ENCODE measurements at regions not wholly inside any gene's neighbourhood (a gene's known extent, or its start where the extent isn't known, plus 50 kb on each side); places are given as distances from the start of the nearest gene placed in this dataset.
"Not testable (repeated sequence)": the region's sequence is repeated elsewhere in the genome, so short reads cannot be mapped to it uniquely, and the experiment has no call there.

- ATAC-seq = peak; percentile 44 to 61
These were observed 68.4 kb upstream of the SSBP3 start for GRCh38 chr1:54474310-54475251.

- no peak for ATAC-seq
These were observed 65.4 kb upstream of the SSBP3 start for GRCh38 chr1:54471588-54471987.

GRCh38 chr1:54469444-54469843 is 63.2 kb upstream of the SSBP3 start:
- not testable (repeated sequence) for ATAC-seq

GRCh38 chr1:54468288-54469084 is 62.3 kb upstream of the SSBP3 start:
- ATAC-seq = not testable (repeated sequence)

DNA sequence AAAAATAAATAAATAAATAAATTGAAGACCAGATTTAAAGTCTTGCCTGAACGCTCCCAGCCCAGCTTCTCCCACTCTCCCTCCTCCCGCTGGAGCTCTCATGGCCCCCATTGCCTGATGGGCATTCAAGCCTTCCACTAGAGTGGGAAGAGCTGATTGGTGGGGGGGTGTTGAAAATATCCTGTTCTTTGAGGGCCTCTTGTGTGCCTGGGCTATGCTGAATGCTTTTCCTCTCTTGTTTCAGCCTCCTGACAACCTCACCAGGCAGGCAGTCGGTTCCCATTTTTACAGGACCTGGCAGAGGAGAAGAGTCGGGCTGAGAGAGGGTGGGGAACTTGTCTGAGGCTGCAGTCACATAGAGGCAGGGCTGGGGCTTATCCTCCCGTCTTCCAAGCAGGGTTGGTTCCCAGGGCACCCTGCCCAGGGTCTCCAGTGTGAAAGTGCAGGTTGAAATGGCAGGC is 59.2 kb upstream of the SSBP3 start:
- no peak for ATAC-seq

- ATAC-seq = no peak
These were observed 58.4 kb upstream of the SSBP3 start for GRCh38 chr1:54464477-54465146.

DNA sequence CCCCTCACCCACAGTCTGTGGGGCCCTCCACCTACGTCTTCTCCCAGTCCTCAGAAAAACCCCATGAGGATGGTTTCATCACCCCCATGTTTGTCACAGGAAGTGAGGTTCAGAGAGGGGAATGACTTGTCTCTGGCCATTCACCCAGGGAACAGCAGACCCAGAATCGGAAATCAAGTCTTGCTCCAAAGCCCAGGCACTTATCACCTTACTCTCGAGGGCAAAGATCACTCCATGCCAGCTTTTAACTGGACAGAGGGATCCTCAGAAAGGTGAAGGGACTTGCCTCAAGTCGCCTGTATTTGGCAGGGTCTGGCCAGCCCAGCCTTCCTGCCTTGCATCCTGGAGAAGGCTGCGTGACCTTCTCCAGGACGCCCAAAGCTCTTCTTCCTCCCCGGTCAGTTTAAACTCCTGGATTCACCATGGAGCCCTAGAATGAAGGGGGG is 57.9 kb upstream of the SSBP3 start:
- ATAC-seq = no peak

GRCh38 chr1:54463259-54464030 is 57.3 kb upstream of the SSBP3 start:
- no peak for ATAC-seq

DNA sequence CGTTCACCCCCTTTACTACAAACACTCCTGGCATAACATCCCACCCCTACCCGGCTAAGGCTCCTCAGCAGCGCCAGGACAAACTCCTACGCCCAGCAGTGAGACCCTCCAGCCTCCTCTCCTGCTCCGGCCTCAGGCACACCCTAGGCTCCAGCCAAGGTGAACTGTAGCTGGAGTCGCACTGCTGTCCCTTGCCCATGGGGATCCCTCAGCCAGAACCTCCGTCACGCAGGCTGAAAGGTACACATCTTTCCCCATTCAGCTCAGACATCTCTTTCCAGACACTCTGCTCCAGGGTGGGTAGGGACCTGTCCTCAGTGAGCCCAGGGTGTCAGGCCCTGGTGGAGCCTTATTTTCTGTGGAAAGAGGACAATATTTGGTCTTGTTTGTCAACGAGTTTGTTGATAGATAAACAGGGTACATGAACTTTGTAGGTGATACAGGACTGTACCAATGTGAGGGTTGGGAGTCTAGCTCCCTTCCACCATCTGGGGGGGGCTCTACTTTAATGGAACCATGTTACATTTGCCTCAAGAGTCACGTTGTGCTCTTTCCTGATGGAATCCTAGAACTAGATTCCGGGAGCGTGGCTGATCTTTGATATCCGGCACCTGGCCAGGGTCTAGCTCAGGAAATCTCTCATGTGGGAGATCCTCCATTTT is 56.5 kb upstream of the SSBP3 start:
- no peak for ATAC-seq

DNA sequence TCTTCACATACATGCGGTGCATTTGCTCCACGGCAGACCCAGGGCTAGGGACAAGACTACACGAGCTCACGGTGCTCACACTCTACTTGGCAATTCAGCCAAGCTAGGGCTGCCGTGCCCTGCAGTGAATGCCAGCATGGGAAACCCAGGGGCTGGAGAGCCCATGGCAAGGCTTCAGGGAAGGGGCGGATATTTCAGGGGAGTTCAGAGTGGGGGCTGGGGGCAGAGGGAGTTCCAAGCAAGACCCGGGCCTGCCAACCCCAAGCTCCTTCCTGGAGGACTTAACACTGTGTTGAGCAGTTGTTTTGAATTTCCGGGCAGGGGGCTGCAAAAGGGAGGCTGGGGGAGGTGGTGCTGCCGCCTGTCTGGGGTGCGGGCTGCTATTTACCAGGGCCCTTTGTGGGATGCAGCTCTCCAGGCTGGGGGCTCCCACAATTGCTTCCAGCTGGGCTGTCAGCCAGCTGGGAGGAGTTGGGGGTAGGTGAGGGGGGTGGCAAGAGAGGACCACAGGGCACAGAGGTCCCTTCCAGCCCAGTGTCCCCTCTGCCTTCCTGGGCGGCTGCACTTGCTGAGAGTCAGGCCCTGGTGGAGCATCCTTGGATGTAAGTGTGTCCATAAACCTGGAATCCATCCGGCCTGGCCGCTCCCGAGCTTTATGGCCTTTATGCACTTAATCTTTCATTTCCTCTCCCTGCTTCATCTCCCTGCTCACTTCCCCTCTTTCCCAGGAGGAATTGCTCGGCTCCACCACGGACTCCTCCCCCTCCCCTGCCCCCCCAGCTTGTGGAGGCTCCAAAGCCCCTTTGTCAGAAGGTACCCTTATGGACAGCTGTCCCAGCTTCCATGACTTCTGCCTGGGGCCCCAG is 55.8 kb upstream of the SSBP3 start:
- ATAC-seq = no peak

DNA sequence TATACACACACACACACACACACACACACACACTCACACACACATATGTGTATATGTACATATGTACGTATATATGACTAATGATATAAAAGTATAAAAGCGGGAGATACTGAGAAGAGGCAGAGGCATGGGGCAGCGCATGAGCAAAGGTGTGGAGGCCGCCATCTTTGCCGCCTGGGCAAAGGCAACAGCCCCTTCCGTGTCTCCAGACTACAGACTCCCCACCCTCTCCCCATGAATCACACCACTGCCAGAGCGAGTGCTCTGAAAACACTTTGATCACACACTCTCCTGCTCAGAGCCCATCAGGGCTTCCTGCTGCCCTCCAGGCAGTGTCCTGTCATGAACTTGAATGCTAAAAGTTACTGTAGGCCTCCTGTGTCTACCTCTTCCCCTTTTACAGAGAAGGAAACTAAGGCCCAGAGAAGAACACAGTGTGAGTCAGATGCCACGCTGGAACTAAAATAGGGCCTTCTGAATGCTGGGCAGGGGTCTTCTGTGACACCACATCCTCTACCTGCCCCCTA is 54.7 kb upstream of the SSBP3 start:
- ATAC-seq = no peak

GRCh38 chr1:54460351-54460750 is 54.2 kb upstream of the SSBP3 start:
- peak; percentile 33 to 37 for ATAC-seq

DNA sequence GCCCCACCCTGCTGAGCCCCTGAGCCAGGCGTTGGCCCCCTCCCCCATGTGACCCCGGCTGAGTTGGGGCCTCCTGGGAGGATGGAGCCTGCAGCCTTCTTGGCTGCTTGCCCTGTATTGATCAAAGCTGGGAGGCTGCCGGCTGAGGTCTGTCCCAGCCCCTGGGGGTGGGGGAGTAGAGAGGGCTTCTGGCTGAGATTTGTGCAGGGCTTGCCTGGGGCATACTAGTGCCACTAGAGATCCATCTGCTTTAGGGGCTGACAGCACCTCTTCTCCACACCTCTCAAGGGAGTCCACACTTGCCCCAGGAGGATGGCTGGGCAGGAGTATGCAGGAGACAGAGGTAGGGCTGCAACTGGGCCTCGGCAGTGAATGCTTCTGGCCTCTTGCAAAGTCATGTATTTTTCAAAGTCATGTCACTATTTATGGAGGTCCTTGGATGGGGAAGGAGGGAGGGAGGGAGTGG is 53.6 kb upstream of the SSBP3 start:
- ATAC-seq = no peak

DNA sequence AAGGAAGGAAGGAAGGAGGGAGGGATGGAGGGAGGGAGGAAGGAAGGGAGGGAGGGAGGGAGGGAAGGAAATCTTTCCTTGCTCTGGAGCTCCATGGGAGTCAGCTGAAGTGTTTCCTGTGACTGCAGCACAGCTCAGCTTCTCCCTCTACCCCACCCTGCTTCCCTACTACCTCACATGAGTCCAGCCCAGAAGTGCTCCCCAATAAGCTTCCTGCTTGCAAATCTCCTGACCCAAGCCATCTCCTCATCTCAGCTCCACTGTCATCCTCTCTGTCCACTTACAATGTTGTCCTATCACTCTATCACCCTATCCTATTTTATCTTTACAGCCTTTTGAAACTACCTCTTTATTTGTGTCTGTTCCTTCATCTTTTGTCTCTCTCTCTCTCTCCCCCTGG is 52.9 kb upstream of the SSBP3 start:
- ATAC-seq = no peak

DNA sequence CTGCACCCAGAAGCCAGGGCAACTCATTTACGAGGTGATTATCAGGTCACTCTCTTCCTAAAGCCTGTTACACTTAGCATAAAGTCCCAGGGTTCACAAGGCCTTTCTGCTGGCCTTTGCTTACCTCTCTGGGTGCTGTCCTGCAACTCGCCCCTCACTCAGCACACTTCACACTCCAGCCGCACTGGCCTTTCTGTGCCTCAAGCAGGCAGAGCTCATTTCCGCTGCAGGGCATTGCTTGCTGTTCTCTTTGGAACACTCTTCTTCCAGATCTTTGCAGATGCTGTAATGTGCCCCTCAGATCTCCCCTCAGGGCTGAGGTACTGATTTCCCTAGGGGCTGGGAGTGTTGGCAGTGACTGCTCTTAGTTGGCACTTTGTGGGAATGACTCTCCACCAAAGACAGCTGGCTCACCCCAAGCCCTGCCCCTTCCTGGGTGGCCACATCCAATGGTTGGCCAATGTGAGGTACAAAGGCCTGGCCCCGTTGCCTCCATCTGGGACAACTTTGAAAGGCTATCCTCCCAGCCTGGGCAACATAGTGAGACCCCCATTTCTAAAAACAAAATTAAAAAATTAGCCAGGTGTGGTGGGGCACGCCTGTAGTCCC is 50.8 kb upstream of the SSBP3 start:
- ATAC-seq = no peak

GRCh38 chr1:54456361-54456760 is 50.2 kb upstream of the SSBP3 start:
- no peak for ATAC-seq

All from activated CD4-positive, CD25-positive, alpha-beta regulatory T cell treated with anti-CD3 and anti-CD28 coated beads, Interleukin-2, amount 50 U/mL, for 24 hours (primary cell).